B cell (primary cell): ENCODE measurements at regions not wholly inside any gene's neighbourhood (a gene's known extent, or its start where the extent isn't known, plus 50 kb on each side); places are given as distances from the start of the nearest gene placed in this dataset.

Source experiments
- ATAC-seq: fragments of 200-7000 bp; cut with Tn5 transposase; one replicate; pipeline ENCODE4 v1.10.0; 2021; ENCODE audit warnings: low read depth, mild to moderate bottlenecking, moderate number of reproducible peaks, moderate library complexity
- CTCF ChIA-PET: fragments of 350-600 bp; sonication (Branson Sonifier 250); formaldehyde crosslinking; loops from one replicate; lab custom pipeline; 2021; ENCODE audit warnings: antibody characterized with exemption, inconsistent platforms; lab: Charles Lee
- POLR2A ChIA-PET: fragments of 350-600 bp; sonication (Branson Sonifier 250); formaldehyde crosslinking; loops from one replicate; lab custom pipeline; 2021; ENCODE audit warnings: antibody characterized with exemption; lab: Charles Lee
- DNase-seq: peaks from one replicate; pipeline ENCODE4 v3.0.0; 2013
- H2AFZ ChIP-seq: 2 replicates; pipeline ENCODE4 v1.6.1; 2012; ENCODE audit warnings: mild to moderate bottlenecking, low read depth, low read length; ENCODE audit not compliant: insufficient read depth, poor library complexity, severe bottlenecking
- H3K27ac ChIP-seq, 2 donors: 1 replicate in 1 of 2; 2 replicates in 1 of 2; pipeline ENCODE4 v1.5.1; 2012 to 2013; ENCODE audit warnings: low read length in 2 of 2, mild to moderate bottlenecking in 2 of 2, moderate library complexity in 1 of 2
- H3K27me3 ChIP-seq, 4 experiments: fragments of 200-600 bp in 1 of 4; sonication (generic) in 1 of 4; replicated peaks in 1 of 4; 1 replicate in 2 of 4; 2 replicates in 2 of 4; pipeline versions ENCODE4 v1.6.1 to v1.7.0; 2013 to 2016; ENCODE audit warnings: low read length in 3 of 4, mild to moderate bottlenecking in 2 of 4, mixed read lengths in 1 of 4, moderate library complexity in 1 of 4; ENCODE audit not compliant: insufficient read depth in 4 of 4, control insufficient read depth in 3 of 4; ENCODE audit errors: control extremely low read depth in 1 of 4
- H3K36me3 ChIP-seq, 2 experiments: replicated peaks in 1 of 2; 1 replicate in 1 of 2; 2 replicates in 1 of 2; pipeline versions ENCODE4 v1.6.1 to v1.7.1; 2013; ENCODE audit warnings: low read length in 1 of 2; ENCODE audit not compliant: insufficient read depth in 2 of 2, control insufficient read depth in 1 of 2; ENCODE audit errors: control extremely low read depth in 1 of 2, extremely low read depth in 1 of 2
- H3K4me1 ChIP-seq, 2 donors: fragments of 200-600 bp in 1 of 2; sonication (generic) in 1 of 2; 1 replicate in 1 of 2; 2 replicates in 1 of 2; pipeline versions ENCODE4 v1.5.1 to v1.6.1; 2013 to 2017; ENCODE audit warnings: low read length in 2 of 2; ENCODE audit not compliant: control insufficient read depth in 2 of 2, insufficient read depth in 2 of 2
- H3K4me2 ChIP-seq: replicated peaks from 2 replicates; pipeline ENCODE3; 2012; ENCODE audit warnings: mild to moderate bottlenecking, low read depth, low read length; ENCODE audit not compliant: poor library complexity, severe bottlenecking
- H3K4me3 ChIP-seq, 5 experiments: fragments of 200-600 bp in 1 of 5; sonication (generic) in 1 of 5; 1 replicate in 3 of 5; 2 replicates in 2 of 5; pipeline versions ENCODE4 v1.5.1 to v1.7.0; 2011 to 2016; ENCODE audit warnings: low read length in 4 of 5, mild to moderate bottlenecking in 4 of 5, low read depth in 2 of 5, control low read depth in 1 of 5, moderate library complexity in 1 of 5; ENCODE audit not compliant: insufficient read depth in 1 of 5; ENCODE audit errors: control extremely low read depth in 1 of 5, extremely low read depth in 1 of 5
- H3K79me2 ChIP-seq: fragments of 200-600 bp; sonication (generic); one replicate; pipeline ENCODE4 v1.6.0; 2016; ENCODE audit warnings: low read length; ENCODE audit not compliant: control insufficient read depth, insufficient read depth
- H3K9ac ChIP-seq: fragments of 200-600 bp; sonication (generic); 2 replicates; pipeline ENCODE4 v1.6.1; 2017; ENCODE audit warnings: mild to moderate bottlenecking, low read length, moderate library complexity
- H3K9me3 ChIP-seq, 3 donors: one replicate each; pipeline versions ENCODE4 v1.6.1 to v1.7.1; 2013; ENCODE audit warnings: low read length in 2 of 3; ENCODE audit not compliant: control insufficient read depth in 2 of 3, insufficient read depth in 1 of 3; ENCODE audit errors: control extremely low read depth in 1 of 3
- H4K20me1 ChIP-seq: 2 replicates; pipeline ENCODE4 v1.6.0; 2012; ENCODE audit warnings: mild to moderate bottlenecking, low read length; ENCODE audit not compliant: insufficient read depth, control insufficient read depth, poor library complexity, severe bottlenecking
- H3K27ac Mint-ChIP-seq: one replicate; pipeline ENCODE4 v1.8.0; 2021; ENCODE audit warnings: mixed read lengths
- H3K27me3 Mint-ChIP-seq: one replicate; pipeline ENCODE4 v1.8.0; 2021; ENCODE audit warnings: mixed read lengths
- H3K4me1 Mint-ChIP-seq: one replicate; pipeline ENCODE4 v1.8.0; 2021; ENCODE audit warnings: mixed read lengths
- H3K4me3 Mint-ChIP-seq: one replicate; pipeline ENCODE4 v1.8.0; 2021; ENCODE audit warnings: mixed read lengths
- H3K9me3 Mint-ChIP-seq: one replicate; pipeline ENCODE4 v1.8.0; 2022; ENCODE audit warnings: mixed read lengths; ENCODE audit not compliant: insufficient read depth
- EZH2 ChIP-seq: IDR thresholded peaks from 2 replicates; pipeline ENCODE4 v1.6.1; 2012; ENCODE audit warnings: borderline replicate concordance, low read depth, mild to moderate bottlenecking, moderate library complexity, low read length; ENCODE audit not compliant: insufficient read depth, poor library complexity, severe bottlenecking
- WGBS: methylation state at CpG from one replicate; pipeline ENCODE4 v1.1.5; 2013; ENCODE audit warnings: missing lambda C conversion rate; ENCODE audit not compliant: insufficient coverage; 5-methylcytosine and 5-hydroxymethylcytosine counted together
- intact Hi-C: fragments of 100-400 bp; cut with micrococcal nuclease; formaldehyde crosslinking; loops from one replicate; pipeline ENCODE4 v1.10.0; 2022
- TF ChIP-seq, protein P1 (sequence below): fragments of 200-600 bp; IDR thresholded peaks from one replicate; pipeline ENCODE4 v1.8.0; 2022; ENCODE audit warnings: antibody characterized with exemption, mild to moderate bottlenecking

DNA sequence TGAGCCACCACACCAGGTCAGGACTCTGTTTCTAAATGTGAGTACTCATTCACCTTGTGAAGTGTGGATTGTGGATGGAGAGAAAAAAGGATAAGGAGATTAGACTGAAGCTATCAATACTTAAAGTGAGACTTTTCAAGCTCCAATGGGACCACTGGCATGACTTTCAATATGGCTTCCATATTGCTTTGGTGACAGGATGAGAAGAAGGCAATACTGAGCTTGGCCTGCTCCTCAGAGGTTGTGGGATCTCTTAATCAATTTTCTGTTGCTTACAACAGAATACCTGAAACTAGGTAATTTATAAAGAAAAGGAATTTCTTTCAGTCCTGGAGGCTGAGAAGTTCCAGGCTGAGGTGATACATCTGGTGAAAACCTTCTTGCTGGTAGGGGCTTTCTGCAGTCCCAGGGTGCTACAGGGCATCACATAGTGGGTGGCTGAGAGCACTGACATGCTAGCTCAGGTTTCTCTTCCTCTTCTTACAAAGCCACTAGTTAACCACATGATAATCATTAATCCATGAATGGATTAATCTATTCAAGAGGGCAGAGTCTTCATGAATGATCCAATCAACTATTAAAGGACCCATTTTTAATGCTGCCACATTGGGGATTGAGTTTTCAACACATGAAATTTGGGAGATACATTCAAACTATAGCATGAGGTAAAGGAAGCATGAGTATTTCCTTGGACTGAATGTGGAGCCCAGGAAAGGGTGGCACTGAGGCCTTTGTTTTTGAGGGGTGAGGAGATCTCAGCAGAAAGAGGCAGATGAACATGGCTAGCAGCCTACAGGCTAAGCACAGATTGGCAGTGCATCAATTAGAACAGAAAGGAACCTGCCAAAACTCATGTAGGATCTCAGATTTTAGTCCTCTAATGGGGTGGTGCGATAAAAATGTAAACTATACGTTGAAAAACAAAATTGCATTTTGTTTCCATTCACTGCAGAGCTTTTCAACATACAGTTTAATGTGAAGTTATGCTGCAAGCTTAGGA, 274.5 kb downstream of the PIK3C3 start:
- intact Hi-C loops, result no loop called here
- H3K9me3 ChIP-seq, result no peaks in the 10 kb centered on the region
- H3K9me3 Mint-ChIP-seq, result no peaks in the 10 kb centered on the region
- H2AFZ ChIP-seq, result no peak overlapping the region
- no peak overlapping the region for H3K4me3 ChIP-seq
- no peaks in the 10 kb centered on the region for H3K79me2 ChIP-seq
- POLR2A ChIA-PET, result no interaction called here
- no peaks in the 10 kb centered on the region for H3K27me3 ChIP-seq
- H3K27ac ChIP-seq, result no peak overlapping the region
- H3K9ac ChIP-seq, result no peak overlapping the region
- no peak overlapping the region for H3K4me3 Mint-ChIP-seq
- no peaks in the 10 kb centered on the region for H3K4me1 ChIP-seq
- no peaks in the 10 kb centered on the region for H3K4me1 Mint-ChIP-seq
- no peaks in the 10 kb centered on the region for H3K36me3 ChIP-seq
- no peaks in the 10 kb centered on the region for H4K20me1 ChIP-seq
- TF ChIP-seq, protein P1, sequence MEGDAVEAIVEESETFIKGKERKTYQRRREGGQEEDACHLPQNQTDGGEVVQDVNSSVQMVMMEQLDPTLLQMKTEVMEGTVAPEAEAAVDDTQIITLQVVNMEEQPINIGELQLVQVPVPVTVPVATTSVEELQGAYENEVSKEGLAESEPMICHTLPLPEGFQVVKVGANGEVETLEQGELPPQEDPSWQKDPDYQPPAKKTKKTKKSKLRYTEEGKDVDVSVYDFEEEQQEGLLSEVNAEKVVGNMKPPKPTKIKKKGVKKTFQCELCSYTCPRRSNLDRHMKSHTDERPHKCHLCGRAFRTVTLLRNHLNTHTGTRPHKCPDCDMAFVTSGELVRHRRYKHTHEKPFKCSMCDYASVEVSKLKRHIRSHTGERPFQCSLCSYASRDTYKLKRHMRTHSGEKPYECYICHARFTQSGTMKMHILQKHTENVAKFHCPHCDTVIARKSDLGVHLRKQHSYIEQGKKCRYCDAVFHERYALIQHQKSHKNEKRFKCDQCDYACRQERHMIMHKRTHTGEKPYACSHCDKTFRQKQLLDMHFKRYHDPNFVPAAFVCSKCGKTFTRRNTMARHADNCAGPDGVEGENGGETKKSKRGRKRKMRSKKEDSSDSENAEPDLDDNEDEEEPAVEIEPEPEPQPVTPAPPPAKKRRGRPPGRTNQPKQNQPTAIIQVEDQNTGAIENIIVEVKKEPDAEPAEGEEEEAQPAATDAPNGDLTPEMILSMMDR, result no peak
- TF ChIP-seq EZH2, result no peak
- H3K27me3 Mint-ChIP-seq, result no peaks in the 10 kb centered on the region
- CTCF ChIA-PET, result no interaction called here
- H3K4me2 ChIP-seq, result no peak overlapping the region
- no CpG with 5 or more reads among the region's 2 CpGs for WGBS
- ATAC-seq (no peak), DNase-seq (no peak)
- no peak overlapping the region for H3K27ac Mint-ChIP-seq

DNA sequence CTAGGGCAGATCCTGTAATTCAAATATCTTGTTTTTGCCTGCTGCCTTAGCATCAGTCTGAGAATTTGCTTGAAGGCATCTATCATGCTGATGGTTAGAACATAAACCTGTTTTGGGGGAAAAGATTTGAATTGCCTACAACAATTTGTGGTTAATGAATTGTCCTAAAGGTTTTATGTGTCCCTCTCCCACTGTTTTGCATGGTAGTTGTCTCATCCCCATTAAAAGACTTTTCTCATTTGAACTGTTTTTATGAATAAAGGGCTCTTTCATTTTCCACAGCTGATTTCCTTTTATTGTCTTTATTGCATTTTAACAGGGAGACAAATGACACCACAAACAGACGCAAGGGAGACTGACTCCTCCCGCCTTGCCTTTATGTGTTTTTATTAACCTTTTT, 275.6 kb downstream of the PIK3C3 start:
- no peak for TF ChIP-seq EZH2
- TF ChIP-seq, protein P1, result no peak

More for the DNA sequence above, 275.6 kb downstream of the PIK3C3 start:
- Mint-ChIP-seq H3K9me3 (no peaks in the 10 kb centered on the region), H3K27me3 (no peaks in the 10 kb centered on the region), H3K4me3 (no peak overlapping the region), H3K4me1 (no peaks in the 10 kb centered on the region), H3K27ac (no peak overlapping the region)
- Histone ChIP-seq H3K9ac (no peak overlapping the region), H3K4me1 (no peaks in the 10 kb centered on the region), H3K36me3 (no peaks in the 10 kb centered on the region), H3K27me3 (no peaks in the 10 kb centered on the region), H2AFZ (no peak overlapping the region), H3K4me3 (no peak overlapping the region), H3K9me3 (no peaks in the 10 kb centered on the region), H3K27ac (no peak overlapping the region), H3K79me2 (no peaks in the 10 kb centered on the region), H4K20me1 (no peaks in the 10 kb centered on the region), H3K4me2 (no peak overlapping the region)
- CTCF ChIA-PET, result no interaction called here
- no CpG with 5 or more reads among the region's 2 CpGs for WGBS
- DNase-seq, result no peak
- no peak for ATAC-seq
- intact Hi-C loops, result no loop called here
- POLR2A ChIA-PET, result no interaction called here
